Astrocyte (in vitro differentiated cells and primary cell): ENCODE measurements at regions not wholly inside any gene's neighbourhood (a gene's known extent, or its start where the extent isn't known, plus 50 kb on each side); places are given as distances from the start of the nearest gene placed in this dataset.

Source experiments
- EZH2 ChIP-seq: IDR thresholded peaks from 2 replicates; pipeline ENCODE4 v1.6.1; 2012; ENCODE audit warnings: mild to moderate bottlenecking, low read length, inconsistent platforms; ENCODE audit not compliant: insufficient read depth
- TF ChIP-seq, protein P1 (sequence below): IDR thresholded peaks from 2 replicates; pipeline ENCODE4 v1.5.1; 2011; ENCODE audit warnings: low read depth, mild to moderate bottlenecking, inconsistent platforms, low read length, moderate library complexity; ENCODE audit not compliant: insufficient read depth

DNA sequence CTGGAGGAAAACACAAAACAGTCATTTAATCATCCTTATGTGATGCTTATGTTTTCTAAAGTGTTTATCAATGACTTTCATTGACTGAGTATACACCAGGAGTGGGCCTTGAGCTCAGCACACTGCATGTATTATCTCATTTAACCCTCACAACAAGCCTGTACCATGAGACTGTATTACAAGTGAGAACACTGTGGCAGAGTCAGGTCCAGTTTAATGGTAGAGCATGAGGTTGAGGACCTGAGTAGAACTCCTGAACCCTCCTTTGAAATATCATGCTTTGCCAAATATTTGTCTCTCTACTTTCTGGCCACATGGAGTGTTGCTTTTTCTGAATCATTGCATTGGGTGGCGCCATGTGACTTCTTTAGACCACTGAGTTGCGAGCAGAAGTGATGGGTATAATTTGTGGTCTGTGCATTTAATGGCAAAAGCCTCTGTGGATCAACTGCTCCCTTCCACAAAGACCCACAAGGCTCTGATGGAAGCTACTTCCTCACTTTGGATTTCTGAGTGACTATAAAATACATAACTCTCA is 65.0 kb upstream of the SIRPG start:
- TF ChIP-seq, protein P1, sequence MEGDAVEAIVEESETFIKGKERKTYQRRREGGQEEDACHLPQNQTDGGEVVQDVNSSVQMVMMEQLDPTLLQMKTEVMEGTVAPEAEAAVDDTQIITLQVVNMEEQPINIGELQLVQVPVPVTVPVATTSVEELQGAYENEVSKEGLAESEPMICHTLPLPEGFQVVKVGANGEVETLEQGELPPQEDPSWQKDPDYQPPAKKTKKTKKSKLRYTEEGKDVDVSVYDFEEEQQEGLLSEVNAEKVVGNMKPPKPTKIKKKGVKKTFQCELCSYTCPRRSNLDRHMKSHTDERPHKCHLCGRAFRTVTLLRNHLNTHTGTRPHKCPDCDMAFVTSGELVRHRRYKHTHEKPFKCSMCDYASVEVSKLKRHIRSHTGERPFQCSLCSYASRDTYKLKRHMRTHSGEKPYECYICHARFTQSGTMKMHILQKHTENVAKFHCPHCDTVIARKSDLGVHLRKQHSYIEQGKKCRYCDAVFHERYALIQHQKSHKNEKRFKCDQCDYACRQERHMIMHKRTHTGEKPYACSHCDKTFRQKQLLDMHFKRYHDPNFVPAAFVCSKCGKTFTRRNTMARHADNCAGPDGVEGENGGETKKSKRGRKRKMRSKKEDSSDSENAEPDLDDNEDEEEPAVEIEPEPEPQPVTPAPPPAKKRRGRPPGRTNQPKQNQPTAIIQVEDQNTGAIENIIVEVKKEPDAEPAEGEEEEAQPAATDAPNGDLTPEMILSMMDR: no peak
- no peak for TF ChIP-seq EZH2
